Esophagus muscularis mucosa (tissue), 4 donors: ENCODE measurements at regions not wholly inside any gene's neighbourhood (a gene's known extent, or its start where the extent isn't known, plus 50 kb on each side); places are given as distances from the start of the nearest gene placed in this dataset.

Experiments
- DNase-seq: peaks from one replicate; pipeline ENCODE4 v3.0.0-alpha.2; 2017; ENCODE audit errors: extremely low spot score
- H3K27ac ChIP-seq, 4 donors: fragments of 200-600 bp; sonication (generic); replicated peaks in 1 of 4; 1 replicate in 3 of 4; 2 replicates in 1 of 4; pipeline ENCODE4 v1.5.1; 2016 to 2019; ENCODE audit warnings: mild to moderate bottlenecking in 1 of 4
- H3K27me3 ChIP-seq, 4 donors: fragments of 200-600 bp; sonication (generic); one replicate each; pipeline versions ENCODE4 v1.5.1 to v1.6.0; 2016 to 2019
- H3K36me3 ChIP-seq, 4 donors: fragments of 200-600 bp; sonication (generic); one replicate each; pipeline ENCODE4 v1.5.1; 2016 to 2019
- H3K4me1 ChIP-seq, 4 donors: fragments of 200-600 bp; sonication (generic); one replicate each; pipeline ENCODE4 v1.5.1; 2016 to 2019
- H3K4me3 ChIP-seq, 4 donors: fragments of 200-600 bp; sonication (generic); 1 replicate in 2 of 4; 2 replicates in 2 of 4; pipeline ENCODE4 v1.5.1; 2016 to 2019; ENCODE audit warnings: mild to moderate bottlenecking in 4 of 4, moderate library complexity in 1 of 4
- H3K9me3 ChIP-seq, 4 donors: fragments of 200-600 bp; sonication (generic); 1 replicate in 3 of 4; 2 replicates in 1 of 4; pipeline ENCODE4 v1.5.1; 2016 to 2019
- EP300 ChIP-seq: sonication (generic); formaldehyde crosslinking; IDR thresholded peaks from one replicate; pipeline ENCODE4 v1.6.1; 2017; ENCODE audit warnings: antibody characterized with exemption
- POLR2A ChIP-seq: fragments of 450-650 bp; IDR thresholded peaks from one replicate; pipeline ENCODE4 v1.6.1; 2017; ENCODE audit warnings: antibody characterized with exemption, moderate library complexity, mild to moderate bottlenecking, low read depth
- POLR2AphosphoS5 ChIP-seq, 2 donors: sonication (generic); formaldehyde crosslinking; IDR thresholded peaks; one replicate each; pipeline ENCODE4 v1.6.1; 2017; ENCODE audit warnings: antibody characterized with exemption in 2 of 2
- WGBS: methylation state at CpG from one replicate; pipeline ENCODE4 v1.1.5; 2018; 5-methylcytosine and 5-hydroxymethylcytosine counted together
- intact Hi-C: fragments of 100-400 bp; cut with DNase I; formaldehyde crosslinking; loops from one replicate; pipeline ENCODE4 v1.15.1; 2023
- TF ChIP-seq, protein P1 (sequence below), 3 experiments: fragments of 200-600 bp in 2 of 3; fragments of 450-650 bp in 1 of 3; sonication (generic) in 2 of 3; IDR thresholded peaks; one replicate each; pipeline ENCODE4 v1.5.1; 2017 to 2019; ENCODE audit warnings: antibody characterized with exemption in 3 of 3, mild to moderate bottlenecking in 2 of 3, moderate library complexity in 1 of 3

DNA sequence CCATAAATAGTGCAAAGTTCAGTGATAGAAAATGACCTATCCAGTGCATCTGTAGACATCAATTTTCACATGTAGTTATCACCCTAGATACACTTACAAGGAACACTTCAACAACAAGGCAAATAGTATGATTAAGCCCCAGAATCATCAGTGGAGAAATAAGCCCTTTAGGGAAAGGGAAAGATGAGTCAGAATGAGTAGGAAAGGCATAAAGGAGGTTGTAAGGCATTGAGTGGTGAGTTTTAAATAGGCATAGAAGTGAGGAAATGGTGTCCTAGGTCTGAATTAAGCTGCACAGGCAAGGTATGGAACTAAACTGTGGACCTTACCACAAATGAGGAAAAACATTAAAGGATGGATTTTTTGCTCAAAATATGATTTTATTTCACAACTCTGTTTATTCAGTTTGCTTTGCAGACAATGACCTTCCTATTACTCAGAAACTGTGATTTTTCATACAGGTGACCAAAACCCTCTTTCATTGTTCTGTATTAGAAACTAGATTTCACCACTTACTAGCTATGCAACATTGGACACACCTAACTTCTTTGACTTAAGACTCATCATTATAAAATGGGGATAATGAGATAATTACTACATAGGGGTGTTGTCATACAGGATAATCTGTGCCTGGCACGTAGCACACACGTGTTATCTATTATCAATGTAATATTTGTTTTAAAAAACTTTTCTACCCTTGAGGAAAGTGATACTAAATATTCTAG is 57.0 kb upstream of the MAP9 start:
- H3K27me3 ChIP-seq: no peaks in the 10 kb centered on the region
- no peaks in the 10 kb centered on the region for H3K4me1 ChIP-seq
- 79% methylated on average over 2 of the region's 2 CpGs for WGBS
- no peak overlapping the region for H3K4me3 ChIP-seq
- no peaks in the 10 kb centered on the region for H3K36me3 ChIP-seq
- no peaks in the 10 kb centered on the region for H3K9me3 ChIP-seq
- TF ChIP-seq EP300 (no peak), POLR2A (no peak), POLR2AphosphoS5 (IDR thresholded peaks at IDR 0.05) (no peak)
- TF ChIP-seq, protein P1, sequence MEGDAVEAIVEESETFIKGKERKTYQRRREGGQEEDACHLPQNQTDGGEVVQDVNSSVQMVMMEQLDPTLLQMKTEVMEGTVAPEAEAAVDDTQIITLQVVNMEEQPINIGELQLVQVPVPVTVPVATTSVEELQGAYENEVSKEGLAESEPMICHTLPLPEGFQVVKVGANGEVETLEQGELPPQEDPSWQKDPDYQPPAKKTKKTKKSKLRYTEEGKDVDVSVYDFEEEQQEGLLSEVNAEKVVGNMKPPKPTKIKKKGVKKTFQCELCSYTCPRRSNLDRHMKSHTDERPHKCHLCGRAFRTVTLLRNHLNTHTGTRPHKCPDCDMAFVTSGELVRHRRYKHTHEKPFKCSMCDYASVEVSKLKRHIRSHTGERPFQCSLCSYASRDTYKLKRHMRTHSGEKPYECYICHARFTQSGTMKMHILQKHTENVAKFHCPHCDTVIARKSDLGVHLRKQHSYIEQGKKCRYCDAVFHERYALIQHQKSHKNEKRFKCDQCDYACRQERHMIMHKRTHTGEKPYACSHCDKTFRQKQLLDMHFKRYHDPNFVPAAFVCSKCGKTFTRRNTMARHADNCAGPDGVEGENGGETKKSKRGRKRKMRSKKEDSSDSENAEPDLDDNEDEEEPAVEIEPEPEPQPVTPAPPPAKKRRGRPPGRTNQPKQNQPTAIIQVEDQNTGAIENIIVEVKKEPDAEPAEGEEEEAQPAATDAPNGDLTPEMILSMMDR (IDR thresholded peaks at IDR 0.05): no peak
- no peak overlapping the region for H3K27ac ChIP-seq
- DNase-seq: no peak
- intact Hi-C loops: no loop called here

DNA sequence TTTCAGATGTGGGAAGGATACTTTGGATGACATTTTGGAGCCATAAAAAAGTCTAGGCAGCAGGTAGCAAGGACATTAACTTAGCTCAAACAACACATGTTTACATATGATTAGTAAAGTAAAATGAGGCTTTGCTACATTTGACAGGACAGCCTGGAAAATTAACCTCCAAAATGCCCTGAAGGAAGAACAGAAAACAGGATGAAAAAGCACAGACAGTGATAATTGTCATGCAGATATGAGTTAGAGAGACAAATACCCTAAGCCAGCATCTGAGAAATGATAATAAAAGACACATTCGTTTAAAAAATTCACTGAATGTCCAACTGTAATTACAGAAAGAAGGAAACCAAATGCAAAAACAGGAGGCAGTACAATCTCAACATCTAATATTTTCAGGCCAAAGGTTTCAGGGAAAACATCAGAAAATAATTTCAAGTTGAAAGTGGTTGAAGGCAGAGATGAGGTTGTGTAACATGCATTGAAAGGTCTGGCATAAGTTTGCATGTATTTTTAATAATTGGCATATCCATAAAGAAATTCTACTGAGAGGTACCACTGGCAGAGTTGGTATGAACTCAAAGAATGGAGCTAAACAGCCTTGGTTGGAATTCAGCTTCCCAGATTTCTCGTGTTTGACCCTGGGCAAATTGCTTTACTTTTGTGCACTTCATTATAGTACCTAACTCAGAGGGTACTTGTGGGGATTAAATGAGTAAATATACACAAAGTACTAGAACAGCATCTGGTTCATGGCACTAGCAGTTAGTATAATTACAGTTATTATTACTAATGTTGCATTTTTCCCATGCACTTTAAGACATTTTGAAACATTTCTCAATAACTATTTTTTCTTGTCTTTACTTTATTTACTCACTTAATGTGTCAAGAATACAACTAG is 54.4 kb upstream of the MAP9 start:
- 69% methylated on average over 2 of the region's 2 CpGs for WGBS
- TF ChIP-seq, protein P1 (IDR thresholded peaks at IDR 0.05): no peak
- no peak for TF ChIP-seq POLR2A
- no peak for TF ChIP-seq POLR2AphosphoS5 (IDR thresholded peaks at IDR 0.05)
- no peak for TF ChIP-seq EP300
- H3K27ac ChIP-seq: no peak overlapping the region
- H3K4me3 ChIP-seq: no peak overlapping the region
- no peaks in the 10 kb centered on the region for H3K9me3 ChIP-seq
- H3K27me3 ChIP-seq: no peaks in the 10 kb centered on the region
- H3K4me1 ChIP-seq: peaks cover 0 to 7% (median 0%) of the 10 kb centered on the region in 4 donors
- no peak for DNase-seq
- intact Hi-C loops: no loop called here
- no peaks in the 10 kb centered on the region for H3K36me3 ChIP-seq

DNA sequence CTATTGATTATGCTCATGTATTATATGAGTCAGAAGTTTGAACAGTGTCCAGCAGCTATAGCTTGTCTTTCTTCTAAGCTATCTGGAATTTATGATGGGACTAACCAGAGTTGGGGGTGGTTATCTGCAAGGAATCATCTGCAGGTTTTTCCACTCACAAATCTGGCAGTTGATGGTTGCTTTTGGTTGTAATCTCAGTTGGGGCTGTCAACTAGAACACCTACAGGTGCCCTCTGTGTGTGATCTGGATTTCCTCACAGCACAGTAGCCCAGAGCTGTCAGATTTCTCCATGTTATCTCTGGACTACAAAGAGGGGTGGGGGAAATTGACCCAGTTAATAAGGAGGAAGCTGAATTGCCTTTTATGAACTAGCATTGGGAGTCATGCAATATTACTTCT is 51.4 kb upstream of the MAP9 start:
- no peak overlapping the region for H3K4me3 ChIP-seq
- no peaks in the 10 kb centered on the region for H3K27me3 ChIP-seq
- no peak overlapping the region for H3K27ac ChIP-seq
- no peaks in the 10 kb centered on the region for H3K36me3 ChIP-seq
- intact Hi-C loops: no loop called here
- no peaks in the 10 kb centered on the region for H3K9me3 ChIP-seq
- TF ChIP-seq EP300: no peak
- TF ChIP-seq, protein P1 (IDR thresholded peaks at IDR 0.05): no peak
- TF ChIP-seq POLR2A: no peak
- TF ChIP-seq POLR2AphosphoS5 (IDR thresholded peaks at IDR 0.05): no peak
- H3K4me1 ChIP-seq: peaks cover 0 to 7% (median 0%) of the 10 kb centered on the region in 4 donors
- DNase-seq: no peak

DNA sequence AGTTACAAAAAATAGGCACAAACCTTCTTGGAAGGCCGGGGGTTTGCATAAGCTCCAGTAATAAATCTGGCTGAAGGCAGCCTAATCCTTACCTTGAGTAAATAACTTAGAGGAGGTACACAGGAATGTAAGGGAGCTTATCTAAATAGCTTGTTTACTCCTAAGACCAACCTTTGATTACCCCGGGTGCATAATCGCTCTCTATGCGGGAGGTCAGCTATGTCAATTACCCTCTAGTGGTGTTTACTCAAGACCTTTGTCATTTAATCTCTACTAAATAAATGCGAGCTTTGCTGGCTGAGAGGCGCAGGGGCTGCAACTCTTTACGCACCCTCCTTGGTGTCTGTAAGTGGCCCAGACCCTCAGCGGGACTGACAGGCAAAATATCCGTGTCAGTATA is 50.2 kb upstream of the MAP9 start:
- H3K27ac ChIP-seq: no peak overlapping the region
- intact Hi-C loops: no loop called here
- H3K27me3 ChIP-seq: no peaks in the 10 kb centered on the region
- H3K9me3 ChIP-seq: no peaks in the 10 kb centered on the region
- TF ChIP-seq POLR2A (no peak), EP300 (no peak), POLR2AphosphoS5 (IDR thresholded peaks at IDR 0.05) (no peak)
- TF ChIP-seq, protein P1 (IDR thresholded peaks at IDR 0.05): no peak
- WGBS: 84% methylated on average over 9 of the region's 9 CpGs
- peaks cover 0 to 7% (median 0%) of the 10 kb centered on the region in 4 donors for H3K4me1 ChIP-seq
- no peaks in the 10 kb centered on the region for H3K36me3 ChIP-seq
- no peak for DNase-seq
- no peak overlapping the region for H3K4me3 ChIP-seq
